GM19025 (cell line): ENCODE measurements at regions not wholly inside any gene's neighbourhood (a gene's known extent, or its start where the extent isn't known, plus 50 kb on each side); places are given as distances from the start of the nearest gene placed in this dataset.
"Not testable (repeated sequence)": the region's sequence is repeated elsewhere in the genome, so short reads cannot be mapped to it uniquely, and the experiment has no call there.

ENCODE experiments used
- ATAC-seq: cut with Tn5 transposase; IDR thresholded peaks from one replicate; pipeline ENCODE4 v1.9.1; 2021; ENCODE audit warnings: mild to moderate bottlenecking, low read depth, moderate library complexity; ENCODE audit not compliant: unreplicated experiment

- ATAC-seq: no peak
These were observed 223.7 kb upstream of the PRSS58 start for GRCh38 chr7:142481548-142481947.

- peak; percentile 60 for ATAC-seq
These were observed 220.8 kb upstream of the PRSS58 start for GRCh38 chr7:142478479-142479220.

DNA sequence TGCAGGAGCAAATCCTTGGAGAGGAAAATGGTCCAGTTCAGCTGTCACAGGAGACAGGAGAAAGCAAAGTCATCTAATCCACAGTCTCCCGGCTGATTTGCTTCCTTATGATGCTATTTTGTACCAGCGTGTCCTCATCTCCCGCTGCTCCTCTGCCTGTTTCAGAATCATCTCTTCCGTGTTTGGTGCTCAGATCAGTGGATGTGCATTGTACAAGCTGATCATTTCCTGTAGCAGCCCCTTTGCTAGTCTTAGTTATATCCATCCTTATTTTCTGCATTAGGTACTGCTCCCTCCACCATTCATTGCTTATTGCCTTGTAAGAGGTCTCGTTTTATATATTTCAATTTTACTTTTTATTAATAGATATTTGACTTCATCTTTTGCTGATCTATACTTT is 219.9 kb upstream of the PRSS58 start:
- ATAC-seq: not testable (repeated sequence)

GRCh38 chr7:142477079-142477651 is 219.3 kb upstream of the PRSS58 start:
- no peak for ATAC-seq

- ATAC-seq: no peak
These were observed 218.2 kb upstream of the PRSS58 start for GRCh38 chr7:142476077-142476476.

DNA sequence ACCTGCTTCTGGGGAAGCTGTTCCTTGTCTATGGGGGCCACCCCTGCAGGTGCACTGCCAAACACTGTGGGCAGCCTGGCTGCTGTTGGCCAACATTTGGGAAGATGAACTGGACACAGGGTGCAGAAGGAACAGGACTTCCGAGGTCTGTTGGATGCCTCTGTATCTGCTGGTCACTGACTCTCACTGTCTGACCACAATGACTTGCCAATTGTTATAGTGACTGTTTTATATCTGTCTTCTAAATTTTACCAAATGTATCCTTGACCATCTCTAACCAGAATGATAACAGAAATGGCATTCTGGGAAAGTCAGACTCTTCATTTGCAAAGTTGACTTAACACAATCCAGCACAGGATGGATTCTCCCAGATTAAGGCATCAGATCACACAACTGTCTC is 214.0 kb upstream of the PRSS58 start:
- ATAC-seq: no peak

DNA sequence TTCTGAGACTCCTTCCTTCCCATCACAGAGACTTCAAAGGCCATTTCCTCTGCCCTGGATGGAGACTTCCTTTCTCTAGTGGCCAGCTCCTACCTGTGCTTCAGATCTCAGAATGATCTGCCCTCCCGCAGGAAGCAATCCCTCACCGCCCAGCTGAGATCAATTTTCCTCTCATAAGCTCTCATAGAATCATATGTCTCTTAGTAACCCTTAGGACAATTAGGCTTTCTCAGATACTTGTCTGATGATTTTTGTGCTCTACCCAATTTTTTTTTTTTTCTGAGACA is 212.6 kb upstream of the PRSS58 start:
- ATAC-seq: no peak

DNA sequence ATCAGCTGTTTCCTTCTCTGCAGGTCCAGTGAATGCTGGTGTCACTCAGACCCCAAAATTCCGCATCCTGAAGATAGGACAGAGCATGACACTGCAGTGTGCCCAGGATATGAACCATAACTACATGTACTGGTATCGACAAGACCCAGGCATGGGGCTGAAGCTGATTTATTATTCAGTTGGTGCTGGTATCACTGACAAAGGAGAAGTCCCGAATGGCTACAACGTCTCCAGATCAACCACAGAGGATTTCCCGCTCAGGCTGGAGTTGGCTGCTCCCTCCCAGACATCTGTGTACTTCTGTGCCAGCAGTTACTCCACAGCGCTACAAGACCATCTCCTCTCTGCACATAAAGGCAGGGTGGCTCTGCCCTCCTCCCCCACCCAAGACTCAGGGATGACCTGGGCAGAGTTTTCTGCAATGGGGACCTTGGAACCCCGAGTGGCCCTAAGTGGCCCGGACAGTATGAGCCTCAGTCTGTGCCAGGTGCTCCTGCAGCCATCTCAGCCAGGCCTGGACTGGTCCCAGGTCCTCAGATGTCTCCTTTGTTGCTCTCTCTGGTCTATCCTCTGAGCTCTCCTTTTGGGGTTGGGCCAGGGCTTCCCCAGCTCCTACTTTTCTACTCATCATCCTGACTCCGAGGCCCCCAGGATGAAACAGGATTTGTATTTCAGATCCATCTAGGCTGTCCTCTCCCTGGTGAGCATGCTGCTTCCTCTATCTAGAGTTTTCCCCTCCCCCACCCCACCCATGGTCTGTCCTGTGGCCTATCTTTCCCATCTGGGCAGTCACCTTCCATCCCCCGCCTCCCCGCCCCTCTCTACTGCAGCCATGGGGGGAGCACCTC is 212.1 kb upstream of the PRSS58 start:
- no peak for ATAC-seq

GRCh38 chr7:142468871-142469665 is 211.2 kb upstream of the PRSS58 start:
- ATAC-seq: no peak

DNA sequence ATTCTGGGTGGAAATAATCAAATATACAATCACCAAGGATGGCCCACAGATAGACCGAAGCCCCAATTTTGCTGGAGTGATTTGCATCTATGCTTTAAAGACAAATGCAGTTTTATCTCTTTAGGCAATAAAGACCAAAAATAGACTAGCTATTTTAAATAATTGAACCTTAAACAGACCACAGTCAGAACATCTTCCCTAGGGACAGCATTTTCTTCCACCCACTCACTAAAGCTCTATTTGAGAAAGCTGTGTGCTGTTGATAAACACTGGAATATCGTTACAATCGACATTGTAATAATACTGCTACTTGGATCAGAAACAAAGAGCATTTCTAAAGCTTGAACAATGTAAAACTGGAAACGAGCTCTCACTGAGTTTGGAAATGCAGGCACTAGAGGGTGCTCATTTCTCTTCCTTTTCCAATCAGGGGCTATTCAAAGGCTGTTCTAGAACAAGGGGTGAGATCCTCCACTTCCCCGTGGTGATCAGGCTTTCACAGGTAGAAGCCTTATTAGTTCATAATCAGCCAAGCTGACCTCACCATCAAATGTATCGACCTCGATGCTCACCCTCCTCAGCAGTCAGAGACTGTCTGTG is 209.3 kb upstream of the PRSS58 start:
- not testable (repeated sequence) for ATAC-seq

DNA sequence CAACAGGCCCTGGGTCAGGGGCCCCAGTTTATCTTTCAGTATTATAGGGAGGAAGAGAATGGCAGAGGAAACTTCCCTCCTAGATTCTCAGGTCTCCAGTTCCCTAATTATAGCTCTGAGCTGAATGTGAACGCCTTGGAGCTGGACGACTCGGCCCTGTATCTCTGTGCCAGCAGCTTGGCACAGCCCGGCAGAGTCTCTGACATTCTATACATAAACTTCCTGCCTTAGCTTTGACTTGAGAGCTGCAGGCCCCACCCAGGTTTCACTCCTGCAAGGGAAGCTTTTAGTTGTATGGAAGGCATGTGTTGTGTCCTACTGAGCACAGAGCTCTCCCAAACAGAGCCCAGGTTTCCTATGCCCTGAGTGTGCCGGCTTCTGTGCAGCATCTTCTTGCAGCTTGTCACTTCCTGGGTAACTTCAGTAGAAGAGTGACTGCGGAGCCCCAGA is 205.6 kb upstream of the PRSS58 start:
- no peak for ATAC-seq

DNA sequence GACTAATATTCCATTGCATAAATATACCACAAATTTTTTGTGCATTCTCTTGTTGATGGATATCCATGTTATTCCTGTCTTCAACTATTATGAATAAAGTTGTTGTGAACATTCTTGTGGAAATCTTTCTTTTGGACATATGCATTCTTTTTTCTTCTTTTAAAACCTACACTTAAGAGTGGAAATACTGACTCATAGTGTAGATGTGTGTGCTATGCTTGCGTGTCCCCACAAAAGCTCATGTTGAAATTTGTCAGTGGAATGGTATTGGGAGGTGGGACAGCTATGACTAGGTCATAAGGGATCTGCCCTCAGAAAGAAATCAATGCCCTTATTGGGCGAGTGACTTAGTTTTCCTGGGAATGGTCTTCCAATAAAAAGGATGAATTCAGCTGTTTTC is 203.6 kb upstream of the PRSS58 start:
- no peak for ATAC-seq

DNA sequence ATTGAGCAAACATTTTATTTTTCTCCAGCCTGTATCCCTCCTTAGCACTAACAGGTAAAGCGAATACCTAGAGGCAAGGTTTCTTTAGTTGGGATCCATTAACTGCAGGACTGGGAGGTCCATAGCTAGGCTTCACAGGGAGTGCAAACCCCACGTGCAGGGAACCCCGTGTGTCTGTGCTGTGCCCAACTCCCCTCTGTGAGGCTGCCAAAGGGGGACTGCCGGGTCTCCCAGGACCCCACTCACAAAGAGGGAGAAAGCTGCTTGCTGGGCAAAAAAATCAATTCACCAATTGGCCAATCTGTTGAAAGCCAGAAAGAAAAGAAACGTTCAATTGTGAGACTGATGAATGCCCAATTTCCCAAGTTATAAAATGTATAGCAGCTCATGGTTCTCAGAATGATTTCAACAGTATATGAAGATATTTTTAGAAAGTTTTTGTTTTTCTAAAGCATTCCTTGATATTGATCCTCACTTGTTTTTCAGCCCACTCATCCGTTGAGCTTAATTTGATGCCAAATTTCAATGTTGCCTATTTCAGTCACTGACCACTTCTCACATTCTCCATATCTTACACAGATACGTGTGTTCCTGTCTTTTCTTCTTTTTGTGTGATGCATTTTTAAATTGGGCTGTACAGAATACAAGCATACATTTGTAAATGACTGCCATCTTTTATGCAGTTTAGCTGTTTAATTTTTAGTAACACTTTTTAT is 202.7 kb upstream of the PRSS58 start:
- no peak for ATAC-seq

DNA sequence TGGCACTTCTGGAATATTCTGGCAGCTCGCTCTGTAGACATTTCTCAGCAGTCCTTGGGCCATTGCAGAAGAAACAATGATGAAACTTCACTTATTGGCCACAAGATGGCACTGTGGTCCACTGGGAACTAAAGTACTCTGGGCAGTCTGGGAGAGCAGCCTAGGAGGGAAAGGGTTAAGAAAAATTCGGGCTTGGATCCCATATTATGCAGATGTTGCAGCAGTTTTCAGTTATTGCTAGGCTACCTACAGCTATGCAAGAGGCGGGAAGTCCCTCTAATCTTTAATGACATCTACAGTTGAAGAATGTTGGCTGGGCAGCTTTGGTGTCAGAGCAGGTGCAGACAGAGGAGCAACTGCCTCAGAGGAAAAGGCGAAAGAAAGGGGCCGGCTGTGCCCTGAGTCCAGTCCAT is 201.7 kb upstream of the PRSS58 start:
- peak; percentile 82 for ATAC-seq

GRCh38 chr7:142457146-142457703 is 199.4 kb upstream of the PRSS58 start:
- no peak for ATAC-seq

DNA sequence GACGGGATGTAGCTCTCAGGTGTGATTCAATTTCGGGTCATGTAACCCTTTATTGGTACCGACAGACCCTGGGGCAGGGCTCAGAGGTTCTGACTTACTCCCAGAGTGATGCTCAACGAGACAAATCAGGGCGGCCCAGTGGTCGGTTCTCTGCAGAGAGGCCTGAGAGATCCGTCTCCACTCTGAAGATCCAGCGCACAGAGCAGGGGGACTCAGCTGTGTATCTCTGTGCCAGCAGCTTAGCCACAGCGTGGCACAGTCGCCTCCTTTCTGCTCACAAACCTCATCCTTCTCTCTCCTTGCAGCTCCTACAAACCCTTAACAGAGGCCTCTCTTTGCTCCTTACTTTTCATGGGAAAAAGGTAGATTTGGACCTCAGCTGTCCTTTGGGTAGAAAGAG is 197.5 kb upstream of the PRSS58 start:
- no peak for ATAC-seq

DNA sequence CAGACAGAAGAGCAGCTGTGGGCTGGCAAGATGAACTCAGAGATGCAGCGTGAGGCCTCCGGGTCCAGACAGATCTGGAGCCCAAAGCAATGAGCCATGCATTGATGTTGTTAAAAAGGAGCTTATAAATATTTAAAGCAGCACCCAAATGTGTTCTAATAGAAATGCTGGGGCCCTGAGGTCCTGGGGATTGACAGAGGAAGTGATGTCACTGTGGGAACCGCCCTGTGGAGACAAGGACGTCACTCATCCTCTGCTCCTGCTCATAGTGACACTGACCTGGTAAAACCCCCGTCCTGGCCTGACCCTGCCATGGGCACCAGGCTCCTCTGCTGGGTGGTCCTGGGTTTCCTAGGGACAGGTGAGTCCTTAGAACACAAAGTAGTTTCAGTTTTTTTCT is 197.0 kb upstream of the PRSS58 start:
- no peak for ATAC-seq

DNA sequence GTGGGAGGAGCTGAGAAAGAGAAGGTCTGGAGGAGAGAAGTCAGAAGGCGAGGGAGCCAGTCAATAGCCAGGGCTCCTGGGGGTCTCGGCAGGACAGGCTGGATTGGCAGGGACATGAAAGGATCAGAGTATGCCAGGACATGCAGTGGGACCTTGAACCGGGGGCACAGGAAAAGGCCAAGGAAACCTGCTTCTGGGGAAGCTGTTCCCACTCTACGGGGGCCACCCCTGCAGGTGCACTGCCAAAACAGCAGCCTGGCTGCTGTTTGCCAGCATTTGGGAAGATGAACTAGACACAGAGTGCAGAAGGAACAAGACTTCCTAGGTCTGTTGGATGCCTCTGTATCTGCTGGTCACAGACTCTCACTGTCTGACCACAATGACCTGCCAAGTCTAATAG is 194.9 kb upstream of the PRSS58 start:
- ATAC-seq: no peak

- no peak for ATAC-seq
These were observed 194.0 kb upstream of the PRSS58 start for GRCh38 chr7:142451817-142452216.

DNA sequence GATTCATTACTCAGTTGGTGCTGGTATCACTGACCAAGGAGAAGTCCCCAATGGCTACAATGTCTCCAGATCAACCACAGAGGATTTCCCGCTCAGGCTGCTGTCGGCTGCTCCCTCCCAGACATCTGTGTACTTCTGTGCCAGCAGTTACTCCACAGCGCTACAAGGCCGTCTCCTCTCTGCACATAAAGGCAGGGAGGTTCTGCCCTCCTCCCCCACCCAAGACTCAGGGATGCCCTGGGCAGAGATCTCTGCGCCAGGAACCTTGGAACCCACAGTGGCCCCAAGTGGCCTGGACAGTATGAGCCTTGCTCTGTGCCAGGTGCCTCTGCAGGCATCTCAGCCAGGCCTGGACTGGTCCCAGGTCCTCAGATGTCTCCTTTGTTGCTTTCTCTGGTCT is 193.4 kb upstream of the PRSS58 start:
- ATAC-seq: no peak
